K562 (cell line): ENCODE measurements at regions not wholly inside any gene's neighbourhood (a gene's known extent, or its start where the extent isn't known, plus 50 kb on each side); places are given as distances from the start of the nearest gene placed in this dataset.

ENCODE experiments used
- CTCF ChIP-seq, 3 experiments: IDR thresholded peaks in 2 of 3; conservative IDR thresholded peaks in 1 of 3; 2 replicates each; pipeline ENCODE4 v1.5.1; 2011 to 2012; ENCODE audit warnings: low read length in 3 of 3, mild to moderate bottlenecking in 3 of 3, control low read depth in 2 of 3, improper control_type of control experiment in 1 of 3, inconsistent platforms in 1 of 3, low read depth in 1 of 3, mixed read lengths in 1 of 3, moderate library complexity in 1 of 3; ENCODE audit not compliant: insufficient read depth in 2 of 3
- EP300 ChIP-seq: IDR thresholded peaks from 2 replicates; pipeline ENCODE4 v1.6.1; 2012; ENCODE audit warnings: low read length, improper control_type of control experiment
- JUNB ChIP-seq: fragments of 450-650 bp; formaldehyde crosslinking; conservative IDR thresholded peaks from 2 replicates; pipeline ENCODE4 v1.4.0; 2020; ENCODE audit warnings: mild to moderate bottlenecking
- SIN3A ChIP-seq, 2 experiments: fragments of 150-350 bp in 1 of 2; IDR thresholded peaks; 2 replicates each; pipeline ENCODE4 v1.6.1; 2011 to 2016; ENCODE audit warnings: borderline replicate concordance in 2 of 2, low read depth in 2 of 2, low read length in 2 of 2, mild to moderate bottlenecking in 2 of 2, moderate library complexity in 2 of 2; ENCODE audit not compliant: control insufficient read depth in 1 of 2
- ZFX ChIP-seq: sonication (generic); formaldehyde crosslinking; IDR thresholded peaks from 2 replicates; pipeline ENCODE4 v1.8.0; 2022; ENCODE audit warnings: mild to moderate bottlenecking, missing genetic modification reagents, moderate library complexity
- ZNF354B ChIP-seq: fragments of 250-450 bp; sonication (Bioruptor Pico); IDR thresholded peaks from 2 replicates; pipeline ENCODE4 v1.4.0; 2020
- TF ChIP-seq, protein P1 (sequence below): fragments of 200-800 bp; sonication (Bioruptor generic); IDR thresholded peaks from 2 replicates; pipeline ENCODE4 v1.6.1; 2016; ENCODE audit warnings: missing genetic modification characterization, missing compliant biosample characterization

- TF ChIP-seq JUNB (CRISPR knock-in tag) (no peak), ZFX (CRISPR knock-in tag) (no peak), EP300 (no peak), CTCF (IDR thresholded peaks at IDR 0.05 in 2 of 3, conservative IDR thresholded peaks at IDR 0.05 in 1 of 3; ENCODE audit: insufficient read depth in 2 of 3, low read depth in 1 of 3, low read length in 3 of 3) (no peak), SIN3A (IDR thresholded peaks at IDR 0.05; ENCODE audit: borderline replicate concordance in 2 of 2, control insufficient read depth in 1 of 2, low read depth in 2 of 2, low read length in 2 of 2) (no peak), ZNF354B (no peak)
- TF ChIP-seq, protein P1, sequence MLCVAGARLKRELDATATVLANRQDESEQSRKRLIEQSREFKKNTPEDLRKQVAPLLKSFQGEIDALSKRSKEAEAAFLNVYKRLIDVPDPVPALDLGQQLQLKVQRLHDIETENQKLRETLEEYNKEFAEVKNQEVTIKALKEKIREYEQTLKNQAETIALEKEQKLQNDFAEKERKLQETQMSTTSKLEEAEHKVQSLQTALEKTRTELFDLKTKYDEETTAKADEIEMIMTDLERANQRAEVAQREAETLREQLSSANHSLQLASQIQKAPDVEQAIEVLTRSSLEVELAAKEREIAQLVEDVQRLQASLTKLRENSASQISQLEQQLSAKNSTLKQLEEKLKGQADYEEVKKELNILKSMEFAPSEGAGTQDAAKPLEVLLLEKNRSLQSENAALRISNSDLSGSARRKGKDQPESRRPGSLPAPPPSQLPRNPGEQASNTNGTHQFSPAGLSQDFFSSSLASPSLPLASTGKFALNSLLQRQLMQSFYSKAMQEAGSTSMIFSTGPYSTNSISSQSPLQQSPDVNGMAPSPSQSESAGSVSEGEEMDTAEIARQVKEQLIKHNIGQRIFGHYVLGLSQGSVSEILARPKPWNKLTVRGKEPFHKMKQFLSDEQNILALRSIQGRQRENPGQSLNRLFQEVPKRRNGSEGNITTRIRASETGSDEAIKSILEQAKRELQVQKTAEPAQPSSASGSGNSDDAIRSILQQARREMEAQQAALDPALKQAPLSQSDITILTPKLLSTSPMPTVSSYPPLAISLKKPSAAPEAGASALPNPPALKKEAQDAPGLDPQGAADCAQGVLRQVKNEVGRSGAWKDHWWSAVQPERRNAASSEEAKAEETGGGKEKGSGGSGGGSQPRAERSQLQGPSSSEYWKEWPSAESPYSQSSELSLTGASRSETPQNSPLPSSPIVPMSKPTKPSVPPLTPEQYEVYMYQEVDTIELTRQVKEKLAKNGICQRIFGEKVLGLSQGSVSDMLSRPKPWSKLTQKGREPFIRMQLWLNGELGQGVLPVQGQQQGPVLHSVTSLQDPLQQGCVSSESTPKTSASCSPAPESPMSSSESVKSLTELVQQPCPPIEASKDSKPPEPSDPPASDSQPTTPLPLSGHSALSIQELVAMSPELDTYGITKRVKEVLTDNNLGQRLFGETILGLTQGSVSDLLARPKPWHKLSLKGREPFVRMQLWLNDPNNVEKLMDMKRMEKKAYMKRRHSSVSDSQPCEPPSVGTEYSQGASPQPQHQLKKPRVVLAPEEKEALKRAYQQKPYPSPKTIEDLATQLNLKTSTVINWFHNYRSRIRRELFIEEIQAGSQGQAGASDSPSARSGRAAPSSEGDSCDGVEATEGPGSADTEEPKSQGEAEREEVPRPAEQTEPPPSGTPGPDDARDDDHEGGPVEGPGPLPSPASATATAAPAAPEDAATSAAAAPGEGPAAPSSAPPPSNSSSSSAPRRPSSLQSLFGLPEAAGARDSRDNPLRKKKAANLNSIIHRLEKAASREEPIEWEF (CRISPR knock-in tag): no peak
Observed at GRCh38 chr3:174700736-174701135, 158.4 kb upstream of the NAALADL2 start.
